ENCODE measurements at regions not wholly inside any gene's neighbourhood (a gene's known extent, or its start where the extent isn't known, plus 50 kb on each side); places are given as distances from the start of the nearest gene placed in this dataset.

GRCh38 chr7:15781944-15782343 lies 95.5 kb upstream of the MEOX2 start:
- Histone ChIP-seq H3K4me1 (ENCODE audit: insufficient read depth, low read length, poor library complexity, severe bottlenecking) (peaks cover 6% of the 10 kb centered on the region), H3K79me2 (ENCODE audit: insufficient read depth, low read length) (no peaks in the 10 kb centered on the region), H3K9me2 (replicated peaks; ENCODE audit: low read depth, low read length) (no peaks in the 10 kb centered on the region), H3K36me3 (ENCODE audit: insufficient read depth, low read length) (no peaks in the 10 kb centered on the region), H3K4me3 (ENCODE audit: low read length, poor library complexity, severe bottlenecking) (no peak overlapping the region), H3K27me3 (ENCODE audit: insufficient read depth, low read length, poor library complexity, severe bottlenecking) (no peaks in the 10 kb centered on the region), H3K4me2 (ENCODE audit: low read depth, low read length, poor library complexity, severe bottlenecking) (no peak overlapping the region), H4K20me1 (ENCODE audit: insufficient read depth, low read length, poor library complexity, severe bottlenecking) (no peaks in the 10 kb centered on the region), H3K9ac (ENCODE audit: low read depth, low read length, poor library complexity, severe bottlenecking) (no peak overlapping the region), H2AFZ (ENCODE audit: low read length) (no peak overlapping the region), H3F3A (ENCODE audit: low read depth) (no peaks in the 10 kb centered on the region), H3K9me3 (ENCODE audit: insufficient read depth, low read depth, low read length) (no peaks in the 10 kb centered on the region)
- TF ChIP-seq EZH2phosphoT487 (IDR thresholded peaks at IDR 0.05; ENCODE audit: borderline replicate concordance), result no peak
- no peak for TF ChIP-seq CTCF (conservative IDR thresholded peaks at IDR 0.05; ENCODE audit: low read length)

GRCh38 chr7:15780271-15780670 lies 93.8 kb upstream of the MEOX2 start:
- no peaks in the 10 kb centered on the region for H3K36me3 ChIP-seq (ENCODE audit: insufficient read depth, low read length)
- no peaks in the 10 kb centered on the region for H3K9me3 ChIP-seq (ENCODE audit: insufficient read depth, low read depth, low read length)
- H4K20me1 ChIP-seq (ENCODE audit: insufficient read depth, low read length, poor library complexity, severe bottlenecking), result no peaks in the 10 kb centered on the region
- no peak overlapping the region for H3K4me2 ChIP-seq (ENCODE audit: low read depth, low read length, poor library complexity, severe bottlenecking)
- no peak overlapping the region for H3K9ac ChIP-seq (ENCODE audit: low read depth, low read length, poor library complexity, severe bottlenecking)
- no peak overlapping the region for H2AFZ ChIP-seq (ENCODE audit: low read length)
- H3K79me2 ChIP-seq (ENCODE audit: insufficient read depth, low read length), result no peaks in the 10 kb centered on the region
- no peak overlapping the region for H3K4me3 ChIP-seq (ENCODE audit: low read length, poor library complexity, severe bottlenecking)
- no peaks in the 10 kb centered on the region for H3K27me3 ChIP-seq (ENCODE audit: insufficient read depth, low read length, poor library complexity, severe bottlenecking)
- no peaks in the 10 kb centered on the region for H3F3A ChIP-seq (ENCODE audit: low read depth)
- H3K9me2 ChIP-seq (replicated peaks; ENCODE audit: low read depth, low read length), result no peaks in the 10 kb centered on the region
- no peak for TF ChIP-seq EZH2phosphoT487 (IDR thresholded peaks at IDR 0.05; ENCODE audit: borderline replicate concordance)
- H3K4me1 ChIP-seq (ENCODE audit: insufficient read depth, low read length, poor library complexity, severe bottlenecking), result peaks cover 6% of the 10 kb centered on the region

GRCh38 chr7:15778191-15778590 lies 91.7 kb upstream of the MEOX2 start:
- H3K36me3 ChIP-seq (ENCODE audit: insufficient read depth, low read length), result no peaks in the 10 kb centered on the region
- H3K27me3 ChIP-seq (ENCODE audit: insufficient read depth, low read length, poor library complexity, severe bottlenecking), result no peaks in the 10 kb centered on the region
- H3K79me2 ChIP-seq (ENCODE audit: insufficient read depth, low read length), result no peaks in the 10 kb centered on the region
- no peaks in the 10 kb centered on the region for H3K9me2 ChIP-seq (replicated peaks; ENCODE audit: low read depth, low read length)
- TF ChIP-seq CTCF (conservative IDR thresholded peaks at IDR 0.05; ENCODE audit: low read length) (no peak), EZH2phosphoT487 (IDR thresholded peaks at IDR 0.05; ENCODE audit: borderline replicate concordance) (no peak)
- H3K4me2 ChIP-seq (ENCODE audit: low read depth, low read length, poor library complexity, severe bottlenecking), result no peak overlapping the region
- no peak overlapping the region for H2AFZ ChIP-seq (ENCODE audit: low read length)
- H3K9me3 ChIP-seq (ENCODE audit: insufficient read depth, low read depth, low read length), result no peaks in the 10 kb centered on the region
- H4K20me1 ChIP-seq (ENCODE audit: insufficient read depth, low read length, poor library complexity, severe bottlenecking), result no peaks in the 10 kb centered on the region
- H3K4me3 ChIP-seq (ENCODE audit: low read length, poor library complexity, severe bottlenecking), result no peak overlapping the region
- no peaks in the 10 kb centered on the region for H3F3A ChIP-seq (ENCODE audit: low read depth)
- no peak overlapping the region for H3K9ac ChIP-seq (ENCODE audit: low read depth, low read length, poor library complexity, severe bottlenecking)
- H3K4me1 ChIP-seq (ENCODE audit: insufficient read depth, low read length, poor library complexity, severe bottlenecking), result no peaks in the 10 kb centered on the region

- no peak overlapping the region for H3K4me3 ChIP-seq (ENCODE audit: low read length, poor library complexity, severe bottlenecking)
- H2AFZ ChIP-seq (ENCODE audit: low read length), result no peak overlapping the region
- H3K4me1 ChIP-seq (ENCODE audit: insufficient read depth, low read length, poor library complexity, severe bottlenecking), result no peaks in the 10 kb centered on the region
- no peaks in the 10 kb centered on the region for H3K9me3 ChIP-seq (ENCODE audit: insufficient read depth, low read depth, low read length)
- H3K4me2 ChIP-seq (ENCODE audit: low read depth, low read length, poor library complexity, severe bottlenecking), result no peak overlapping the region
- TF ChIP-seq CTCF (conservative IDR thresholded peaks at IDR 0.05; ENCODE audit: low read length) (no peak), EZH2phosphoT487 (IDR thresholded peaks at IDR 0.05; ENCODE audit: borderline replicate concordance) (no peak)
- no peaks in the 10 kb centered on the region for H3K27me3 ChIP-seq (ENCODE audit: insufficient read depth, low read length, poor library complexity, severe bottlenecking)
- no peak overlapping the region for H3K9ac ChIP-seq (ENCODE audit: low read depth, low read length, poor library complexity, severe bottlenecking)
- no peaks in the 10 kb centered on the region for H3K9me2 ChIP-seq (replicated peaks; ENCODE audit: low read depth, low read length)
- no peaks in the 10 kb centered on the region for H3K79me2 ChIP-seq (ENCODE audit: insufficient read depth, low read length)
- H3K36me3 ChIP-seq (ENCODE audit: insufficient read depth, low read length), result no peaks in the 10 kb centered on the region
- no peaks in the 10 kb centered on the region for H4K20me1 ChIP-seq (ENCODE audit: insufficient read depth, low read length, poor library complexity, severe bottlenecking)
- H3F3A ChIP-seq (ENCODE audit: low read depth), result no peaks in the 10 kb centered on the region
Observed at GRCh38 chr7:15765753-15766152, 79.3 kb upstream of the MEOX2 start.
